Astrocyte (in vitro differentiated cells and primary cell): ENCODE measurements at regions not wholly inside any gene's neighbourhood (a gene's known extent, or its start where the extent isn't known, plus 50 kb on each side); places are given as distances from the start of the nearest gene placed in this dataset.

Source experiments
- DNase-seq: peaks from one replicate; pipeline ENCODE4 v3.0.0-alpha.2; 2010; ENCODE audit warnings: low read depth
- FAIRE-seq: peaks from 2 replicates; lab custom pipeline; 2011; peaks lifted over from hg19 to GRCh38; lab: Jason Lieb, UNC
- H2AFZ ChIP-seq: 2 replicates; pipeline ENCODE4 v1.6.0; 2012; ENCODE audit warnings: low read depth, low read length, inconsistent platforms
- H3K27ac ChIP-seq: 2 replicates; pipeline ENCODE4 v1.5.1; 2011; ENCODE audit warnings: low read depth, low read length, inconsistent platforms
- H3K27me3 ChIP-seq: 2 replicates; pipeline ENCODE4 v1.6.0; 2011; ENCODE audit warnings: low read length, inconsistent platforms; ENCODE audit not compliant: insufficient read depth
- H3K36me3 ChIP-seq: 2 replicates; pipeline ENCODE4 v1.5.1; 2011; ENCODE audit warnings: low read length, inconsistent platforms; ENCODE audit not compliant: insufficient read depth
- H3K4me1 ChIP-seq: 2 replicates; pipeline ENCODE4 v1.5.1; 2011; ENCODE audit warnings: low read length, inconsistent platforms; ENCODE audit not compliant: insufficient read depth
- H3K4me2 ChIP-seq: 2 replicates; pipeline ENCODE4 v1.6.0; 2012; ENCODE audit warnings: low read length, inconsistent platforms
- H3K4me3 ChIP-seq: 2 replicates; pipeline ENCODE4 v1.5.1; 2011; ENCODE audit warnings: low read depth, mild to moderate bottlenecking, low read length, inconsistent platforms; ENCODE audit not compliant: insufficient read depth
- H3K79me2 ChIP-seq: 2 replicates; pipeline ENCODE4 v1.6.0; 2012; ENCODE audit warnings: mild to moderate bottlenecking, low read length, inconsistent platforms; ENCODE audit not compliant: insufficient read depth
- H3K9ac ChIP-seq: 2 replicates; pipeline ENCODE4 v1.6.0; 2012; ENCODE audit warnings: mild to moderate bottlenecking, low read length, inconsistent platforms
- H3K9me3 ChIP-seq: 2 replicates; pipeline ENCODE4 v1.5.1; 2012; ENCODE audit warnings: low read depth, mild to moderate bottlenecking, low read length, inconsistent platforms; ENCODE audit not compliant: insufficient read depth
- H4K20me1 ChIP-seq: 2 replicates; pipeline ENCODE4 v1.6.0; 2012; ENCODE audit warnings: low read length, inconsistent platforms; ENCODE audit not compliant: insufficient read depth
- H3K27ac Mint-ChIP-seq: one replicate; pipeline ENCODE4 v1.8.0; 2021; ENCODE audit warnings: mild to moderate bottlenecking, mixed read lengths; ENCODE audit not compliant: unreplicated experiment
- H3K27me3 Mint-ChIP-seq: one replicate; pipeline ENCODE4 v1.8.0; 2021; ENCODE audit warnings: low read depth, mixed read lengths; ENCODE audit not compliant: unreplicated experiment
- H3K36me3 Mint-ChIP-seq: one replicate; pipeline ENCODE4 v1.8.0; 2021; ENCODE audit warnings: low read depth, mixed read lengths; ENCODE audit not compliant: unreplicated experiment
- H3K4me1 Mint-ChIP-seq: one replicate; pipeline ENCODE4 v1.8.0; 2021; ENCODE audit warnings: low read depth, mixed read lengths; ENCODE audit not compliant: unreplicated experiment
- H3K4me3 Mint-ChIP-seq: one replicate; pipeline ENCODE4 v1.8.0; 2021; ENCODE audit warnings: mild to moderate bottlenecking, moderate library complexity, mixed read lengths; ENCODE audit not compliant: unreplicated experiment
- H3K9me3 Mint-ChIP-seq: one replicate; pipeline ENCODE4 v1.8.0; 2021; ENCODE audit warnings: mild to moderate bottlenecking, mixed read lengths; ENCODE audit not compliant: unreplicated experiment
- EZH2 ChIP-seq: IDR thresholded peaks from 2 replicates; pipeline ENCODE4 v1.6.1; 2012; ENCODE audit warnings: mild to moderate bottlenecking, low read length, inconsistent platforms; ENCODE audit not compliant: insufficient read depth
- TF ChIP-seq, protein P1 (sequence below): IDR thresholded peaks from 2 replicates; pipeline ENCODE4 v1.5.1; 2011; ENCODE audit warnings: low read depth, mild to moderate bottlenecking, inconsistent platforms, low read length, moderate library complexity; ENCODE audit not compliant: insufficient read depth

DNA sequence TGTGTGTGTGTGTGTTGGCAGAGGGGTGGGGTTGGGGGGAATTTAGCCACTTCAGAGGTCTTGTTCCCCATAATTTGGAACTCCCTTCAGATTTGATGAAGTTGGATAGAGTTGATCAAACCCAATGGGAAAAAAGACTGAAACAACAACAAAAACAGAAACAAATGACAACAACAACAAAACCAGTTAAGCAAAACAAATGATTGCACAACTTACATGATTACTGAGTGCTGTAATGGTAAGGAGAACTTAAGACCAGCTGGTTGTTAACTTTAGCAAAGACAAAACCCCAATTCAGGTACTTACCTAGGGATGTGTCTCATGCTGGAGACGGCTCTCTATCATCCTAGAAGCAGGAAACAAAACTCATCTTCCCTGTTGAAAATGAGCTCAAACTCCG, 107.8 kb upstream of the DDHD1 start:
- no peaks in the 10 kb centered on the region for H3K4me1 ChIP-seq

DNA sequence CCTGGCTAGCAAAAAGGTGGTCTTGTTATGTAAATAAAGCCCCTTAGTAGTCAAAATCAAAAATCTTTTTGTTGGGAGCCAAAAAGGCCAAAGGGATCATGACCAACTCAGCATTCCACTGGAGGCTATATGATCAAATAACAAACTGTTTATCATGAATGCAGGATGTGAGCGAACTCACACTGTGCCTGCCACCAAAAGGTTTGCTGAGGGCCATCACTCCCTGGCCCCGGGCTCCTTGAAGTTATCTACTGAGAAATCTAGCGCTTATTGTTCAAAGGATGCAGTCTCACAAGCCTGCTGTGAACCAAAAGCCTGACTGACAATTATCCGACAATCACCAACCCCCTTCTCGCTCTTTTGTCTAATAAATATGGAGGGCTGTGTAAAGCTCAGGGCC, 107.2 kb upstream of the DDHD1 start:
- no peaks in the 10 kb centered on the region for H3K36me3 Mint-ChIP-seq
- no peak overlapping the region for H3K27ac ChIP-seq

More for the DNA sequence above, 107.8 kb upstream of the DDHD1 start:
- Mint-ChIP-seq H3K9me3 (peaks cover 18% of the 10 kb centered on the region), H3K4me1 (no peaks in the 10 kb centered on the region), H3K27me3 (no peaks in the 10 kb centered on the region), H3K4me3 (no peak overlapping the region), H3K27ac (no peak overlapping the region), H3K36me3 (no peaks in the 10 kb centered on the region)
- Histone ChIP-seq H3K9ac (no peak overlapping the region), H2AFZ (no peak overlapping the region), H3K9me3 (no peaks in the 10 kb centered on the region), H3K27me3 (no peaks in the 10 kb centered on the region), H3K79me2 (no peaks in the 10 kb centered on the region), H4K20me1 (no peaks in the 10 kb centered on the region), H3K4me2 (no peak overlapping the region), H3K27ac (no peak overlapping the region), H3K4me3 (no peak overlapping the region), H3K36me3 (no peaks in the 10 kb centered on the region)
- no peak for DNase-seq
- TF ChIP-seq, protein P1, sequence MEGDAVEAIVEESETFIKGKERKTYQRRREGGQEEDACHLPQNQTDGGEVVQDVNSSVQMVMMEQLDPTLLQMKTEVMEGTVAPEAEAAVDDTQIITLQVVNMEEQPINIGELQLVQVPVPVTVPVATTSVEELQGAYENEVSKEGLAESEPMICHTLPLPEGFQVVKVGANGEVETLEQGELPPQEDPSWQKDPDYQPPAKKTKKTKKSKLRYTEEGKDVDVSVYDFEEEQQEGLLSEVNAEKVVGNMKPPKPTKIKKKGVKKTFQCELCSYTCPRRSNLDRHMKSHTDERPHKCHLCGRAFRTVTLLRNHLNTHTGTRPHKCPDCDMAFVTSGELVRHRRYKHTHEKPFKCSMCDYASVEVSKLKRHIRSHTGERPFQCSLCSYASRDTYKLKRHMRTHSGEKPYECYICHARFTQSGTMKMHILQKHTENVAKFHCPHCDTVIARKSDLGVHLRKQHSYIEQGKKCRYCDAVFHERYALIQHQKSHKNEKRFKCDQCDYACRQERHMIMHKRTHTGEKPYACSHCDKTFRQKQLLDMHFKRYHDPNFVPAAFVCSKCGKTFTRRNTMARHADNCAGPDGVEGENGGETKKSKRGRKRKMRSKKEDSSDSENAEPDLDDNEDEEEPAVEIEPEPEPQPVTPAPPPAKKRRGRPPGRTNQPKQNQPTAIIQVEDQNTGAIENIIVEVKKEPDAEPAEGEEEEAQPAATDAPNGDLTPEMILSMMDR: no peak
- TF ChIP-seq EZH2: no peak
- no peak for FAIRE-seq

DNA sequence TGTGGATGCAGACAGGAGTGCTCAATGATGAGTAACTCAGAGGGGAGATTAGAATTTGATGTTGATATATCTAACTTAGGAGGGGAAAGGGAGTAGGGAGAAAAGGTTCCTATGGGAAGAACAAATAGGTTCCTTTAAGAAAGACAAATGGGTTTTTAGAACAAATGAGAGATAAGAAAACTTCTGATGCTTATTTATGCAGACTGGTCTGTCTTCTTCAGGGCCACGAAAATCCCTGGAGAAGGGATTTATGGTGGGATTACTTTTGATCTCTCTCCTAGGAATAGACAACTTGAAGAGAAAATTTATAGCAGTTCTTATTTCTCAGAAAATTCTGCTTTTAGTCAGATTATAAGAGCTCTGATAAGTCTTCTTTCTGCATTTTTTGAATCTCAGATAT, 99.0 kb upstream of the DDHD1 start:
- no peak for FAIRE-seq
- Histone ChIP-seq H3K9ac (no peak overlapping the region), H3K79me2 (no peaks in the 10 kb centered on the region), H3K9me3 (no peaks in the 10 kb centered on the region), H2AFZ (no peak overlapping the region), H3K27ac (no peak overlapping the region), H3K4me3 (no peak overlapping the region), H3K27me3 (peaks cover 3% of the 10 kb centered on the region), H3K36me3 (no peaks in the 10 kb centered on the region), H3K4me2 (no peak overlapping the region), H4K20me1 (no peaks in the 10 kb centered on the region), H3K4me1 (peaks cover 2% of the 10 kb centered on the region)
- no peak overlapping the region for H3K27ac Mint-ChIP-seq
- no peaks in the 10 kb centered on the region for H3K36me3 Mint-ChIP-seq
- no peak for DNase-seq
- no peaks in the 10 kb centered on the region for H3K4me1 Mint-ChIP-seq
- no peak overlapping the region for H3K4me3 Mint-ChIP-seq
- peaks cover 8% of the 10 kb centered on the region for H3K9me3 Mint-ChIP-seq
- no peak for TF ChIP-seq EZH2
- TF ChIP-seq, protein P1: no peak
- H3K27me3 Mint-ChIP-seq: peaks cover 2% of the 10 kb centered on the region

More for the DNA sequence above, 107.2 kb upstream of the DDHD1 start:
- Histone ChIP-seq H2AFZ (no peak overlapping the region), H3K4me2 (no peak overlapping the region), H4K20me1 (no peaks in the 10 kb centered on the region), H3K79me2 (no peaks in the 10 kb centered on the region), H3K27me3 (no peaks in the 10 kb centered on the region), H3K9me3 (no peaks in the 10 kb centered on the region), H3K9ac (no peak overlapping the region), H3K4me3 (no peak overlapping the region), H3K4me1 (no peaks in the 10 kb centered on the region), H3K36me3 (no peaks in the 10 kb centered on the region)
- H3K27me3 Mint-ChIP-seq: no peaks in the 10 kb centered on the region
- H3K27ac Mint-ChIP-seq: no peak overlapping the region
- FAIRE-seq (no peak), DNase-seq (no peak)
- peaks cover 18% of the 10 kb centered on the region for H3K9me3 Mint-ChIP-seq
- no peaks in the 10 kb centered on the region for H3K4me1 Mint-ChIP-seq
- H3K4me3 Mint-ChIP-seq: no peak overlapping the region
- no peak for TF ChIP-seq EZH2
- TF ChIP-seq, protein P1: no peak
